RPMI8226 (cell line): ENCODE measurements at regions not wholly inside any gene's neighbourhood (a gene's known extent, or its start where the extent isn't known, plus 50 kb on each side); places are given as distances from the start of the nearest gene placed in this dataset.

Experiments
- DNase-seq: peaks from one replicate; pipeline ENCODE4 v3.0.0-alpha.2; 2015

- no peak for DNase-seq
Observed at GRCh38 chr10:57849691-57850357, 417.9 kb downstream of the IPMK start.

DNA sequence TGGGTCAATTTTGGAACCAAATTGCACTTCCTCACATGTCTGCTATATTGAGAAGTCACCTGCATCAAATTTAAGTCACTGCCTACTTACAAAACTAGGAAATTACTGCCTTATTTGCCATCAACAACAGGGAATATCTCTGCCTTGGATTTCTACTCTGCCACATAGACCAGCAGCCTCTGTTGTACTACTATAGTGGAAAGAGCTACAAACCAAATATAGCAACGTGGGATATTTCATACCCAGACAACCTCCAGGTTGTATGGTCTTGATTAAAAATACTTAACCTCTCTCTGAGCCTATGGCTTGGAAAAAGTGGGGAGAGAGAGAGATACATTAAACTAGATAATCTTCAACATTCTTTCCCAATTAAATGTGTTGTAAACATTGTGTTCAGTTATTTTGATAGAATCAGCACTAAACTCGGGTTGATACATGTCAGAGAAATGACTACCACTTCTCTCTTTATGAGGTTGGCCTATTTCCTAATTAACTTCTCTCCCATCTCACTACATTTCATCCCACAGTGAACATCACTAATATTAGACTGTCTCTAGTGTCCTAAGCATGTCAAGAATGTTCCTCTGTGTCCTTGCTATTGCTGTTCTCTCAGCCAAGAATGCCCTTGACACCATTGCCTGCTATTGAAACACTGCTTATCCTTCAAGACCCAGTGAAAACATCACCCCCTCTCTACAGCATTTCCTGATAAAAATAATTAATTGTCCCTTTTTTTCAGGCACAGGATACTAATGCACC is 421.2 kb downstream of the IPMK start:
- DNase-seq: no peak

DNA sequence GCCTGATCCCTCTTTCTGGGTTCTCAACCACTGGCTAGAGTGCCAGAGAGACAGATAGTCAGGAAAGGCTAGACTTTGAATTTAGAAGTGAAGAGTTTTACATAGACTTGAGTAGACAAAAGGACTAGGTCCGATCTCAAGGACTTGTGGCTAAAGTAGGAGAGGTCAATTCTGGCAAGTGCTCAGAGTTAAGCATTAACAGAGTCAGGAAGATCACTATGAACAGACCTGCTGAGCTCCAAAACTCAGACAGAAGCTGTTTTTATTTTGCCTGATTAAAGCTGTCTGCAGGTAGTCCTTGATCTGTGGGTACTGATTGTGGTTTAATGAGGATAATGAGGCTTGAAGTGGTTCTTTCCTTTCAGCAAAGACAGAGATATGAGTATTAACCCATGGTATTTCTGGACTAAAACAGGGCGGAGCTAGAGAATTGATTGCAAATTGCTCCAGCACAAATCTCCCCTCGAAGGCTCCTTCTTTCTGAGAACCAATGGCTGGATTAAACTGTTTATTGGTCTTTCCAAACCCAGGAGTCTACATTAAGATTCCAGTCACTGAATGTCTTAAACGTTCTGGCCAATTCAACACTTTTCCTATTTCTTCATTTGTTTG is 423.2 kb downstream of the IPMK start:
- no peak for DNase-seq

- no peak for DNase-seq
Observed at GRCh38 chr10:57830877-57831560, 436.7 kb downstream of the IPMK start.

GRCh38 chr10:57825015-57825414 is 442.7 kb downstream of the IPMK start:
- no peak for DNase-seq

GRCh38 chr10:57823398-57823797 is 444.3 kb downstream of the IPMK start:
- DNase-seq: no peak

- no peak for DNase-seq
Observed at GRCh38 chr10:57822965-57823364, 444.7 kb downstream of the IPMK start.

GRCh38 chr10:57818522-57818921 is 449.2 kb downstream of the IPMK start:
- no peak for DNase-seq

- no peak for DNase-seq
Observed at GRCh38 chr10:57817741-57818140, 450.0 kb downstream of the IPMK start.

- no peak for DNase-seq
Observed at GRCh38 chr10:57815949-57816348, 451.7 kb downstream of the IPMK start.

DNA sequence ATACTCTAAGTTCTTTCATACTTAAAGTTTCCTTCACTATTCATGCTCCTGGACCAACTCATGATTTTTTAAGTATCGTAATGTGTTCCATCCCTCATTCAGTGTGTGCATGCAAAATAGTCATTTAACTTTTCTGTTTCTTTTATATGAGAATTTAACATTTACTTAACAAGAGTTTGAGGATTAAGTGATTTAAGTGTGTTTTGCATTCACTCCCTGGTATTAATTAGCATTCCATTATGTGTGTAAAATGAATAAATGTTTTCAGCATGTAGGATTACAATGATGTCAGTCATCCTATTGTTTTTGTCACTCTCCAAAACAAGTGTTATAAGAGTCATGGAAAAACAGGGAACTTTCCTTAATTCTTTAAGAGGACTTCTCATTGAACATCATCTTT is 457.7 kb downstream of the IPMK start:
- no peak for DNase-seq

- no peak for DNase-seq
Observed at GRCh38 chr10:57807906-57808305, 459.8 kb downstream of the IPMK start.

GRCh38 chr10:57806675-57807074 is 461.0 kb downstream of the IPMK start:
- DNase-seq: no peak

GRCh38 chr10:57799625-57800024 is 468.1 kb downstream of the IPMK start:
- DNase-seq: no peak

DNA sequence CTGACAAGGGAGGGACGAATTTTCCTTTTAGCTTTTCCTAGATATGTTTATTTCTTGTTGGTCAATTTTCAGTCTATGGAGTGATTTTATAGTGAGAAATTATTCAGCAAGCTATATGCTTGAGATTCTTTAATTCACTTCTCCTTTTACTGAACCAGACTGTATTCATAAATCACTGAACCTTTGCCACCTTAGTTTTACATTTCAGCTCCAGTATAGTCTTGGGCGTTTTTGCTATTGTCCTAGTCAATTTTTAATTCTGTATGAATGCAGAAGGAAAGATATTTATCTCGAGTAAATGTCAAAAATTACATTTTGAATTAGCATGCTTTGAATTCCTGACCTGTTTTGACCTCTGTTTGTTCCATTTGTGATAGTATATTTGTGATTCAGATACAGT is 468.9 kb downstream of the IPMK start:
- no peak for DNase-seq

- no peak for DNase-seq
Observed at GRCh38 chr10:57791546-57791945, 476.1 kb downstream of the IPMK start.

DNA sequence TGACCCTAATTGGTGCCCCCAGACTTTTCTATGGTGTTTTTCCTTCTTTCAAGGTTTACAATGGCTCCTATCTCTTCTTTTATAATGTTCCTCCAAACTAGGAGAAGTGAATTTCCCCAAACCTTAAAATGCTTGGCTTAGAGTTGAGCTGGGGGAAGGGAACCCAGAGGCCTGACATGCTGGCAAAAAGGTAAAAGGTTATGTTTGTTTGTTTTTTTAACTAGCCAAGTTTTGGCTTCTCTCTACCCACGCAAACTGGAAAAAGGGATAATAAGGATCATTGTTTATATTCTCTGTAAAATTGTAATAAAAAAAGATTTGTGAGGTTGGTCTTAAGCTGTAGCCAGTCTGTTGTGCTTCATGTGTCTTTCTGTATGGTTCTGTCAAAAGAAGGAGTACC is 477.0 kb downstream of the IPMK start:
- no peak for DNase-seq

- no peak for DNase-seq
Observed at GRCh38 chr10:57788117-57788516, 479.6 kb downstream of the IPMK start.

DNA sequence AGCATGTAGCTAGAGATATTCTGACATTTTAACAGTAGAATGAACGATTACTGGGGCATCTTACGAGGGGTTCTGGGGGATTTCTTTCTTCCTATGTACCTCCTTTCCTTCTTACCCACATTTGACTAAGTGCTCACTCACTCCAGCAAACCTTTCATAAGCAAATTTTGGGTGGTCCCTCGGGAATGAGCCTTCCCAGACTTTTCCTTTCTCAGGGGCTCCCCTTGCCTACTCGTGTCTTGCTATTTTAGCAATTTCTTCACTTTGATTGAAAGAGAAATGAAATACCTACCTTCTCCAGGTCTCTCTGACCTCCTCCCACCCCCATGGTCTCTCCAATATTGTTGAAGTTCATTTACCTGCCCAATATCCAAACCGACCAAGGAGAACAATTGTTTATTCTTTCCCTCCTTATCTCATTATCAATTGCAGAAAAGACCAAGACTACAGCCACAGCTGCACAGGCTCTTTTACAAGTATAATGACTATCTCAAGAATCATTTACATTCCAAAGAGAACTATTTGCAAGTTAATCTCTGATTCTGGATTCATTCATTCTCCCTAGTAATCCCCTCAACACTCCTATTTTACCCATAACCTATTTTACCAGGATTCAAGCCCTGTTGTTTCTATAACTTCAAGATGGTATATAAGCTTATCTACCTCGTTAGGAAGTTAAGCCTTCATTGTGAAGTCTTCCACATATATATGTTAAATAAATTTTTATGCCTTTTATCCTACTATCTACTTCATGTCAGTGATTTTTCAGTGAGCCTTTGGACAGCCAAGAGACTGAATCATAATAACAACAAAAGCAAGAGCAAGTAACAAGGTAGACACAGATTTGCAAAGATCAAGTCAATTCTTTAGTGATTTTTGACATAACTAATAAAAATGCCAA is 480.6 kb downstream of the IPMK start:
- no peak for DNase-seq

- DNase-seq: no peak
Observed at GRCh38 chr10:57786331-57786730, 481.4 kb downstream of the IPMK start.

DNA sequence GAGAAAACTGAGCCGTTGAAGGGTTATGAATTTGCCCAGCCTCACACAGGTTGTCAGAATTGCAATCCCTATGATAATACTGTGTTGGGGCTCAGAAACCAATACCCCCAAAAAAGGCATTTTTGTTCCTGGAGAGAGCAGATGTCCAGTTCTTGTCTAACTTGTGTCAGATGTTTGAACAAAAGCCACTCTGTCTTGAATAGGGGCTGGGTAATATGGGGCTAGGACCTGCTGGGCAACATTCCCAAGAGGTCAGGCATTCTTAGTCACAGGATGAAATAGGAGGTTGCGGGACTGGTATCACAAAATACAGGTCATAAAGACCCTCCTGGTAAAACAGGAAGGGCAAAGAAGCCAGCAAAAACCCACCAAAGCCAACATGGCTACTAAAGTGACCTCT is 482.1 kb downstream of the IPMK start:
- DNase-seq: no peak

DNA sequence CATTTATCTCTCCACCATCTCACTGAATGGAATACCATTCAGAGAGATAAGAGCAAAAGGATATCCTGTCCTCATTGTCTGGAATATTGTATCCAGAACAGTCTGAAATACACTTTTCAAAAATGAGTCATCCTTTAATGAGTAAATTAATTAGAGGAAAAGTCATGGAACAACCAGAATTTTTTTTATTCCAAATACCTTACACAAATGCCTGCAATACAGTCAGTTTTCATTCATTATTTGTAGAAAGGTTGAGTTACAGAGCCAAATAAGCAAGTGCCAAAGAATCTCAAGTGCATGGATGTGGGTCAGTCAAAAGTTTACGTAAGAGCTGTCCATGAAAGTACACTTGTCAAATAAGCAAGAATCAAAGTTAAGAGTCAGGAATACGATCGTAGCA is 482.6 kb downstream of the IPMK start:
- DNase-seq: no peak
